ENCODE measurements at regions not wholly inside any gene's neighbourhood (a gene's known extent, or its start where the extent isn't known, plus 50 kb on each side); places are given as distances from the start of the nearest gene placed in this dataset.

DNA sequence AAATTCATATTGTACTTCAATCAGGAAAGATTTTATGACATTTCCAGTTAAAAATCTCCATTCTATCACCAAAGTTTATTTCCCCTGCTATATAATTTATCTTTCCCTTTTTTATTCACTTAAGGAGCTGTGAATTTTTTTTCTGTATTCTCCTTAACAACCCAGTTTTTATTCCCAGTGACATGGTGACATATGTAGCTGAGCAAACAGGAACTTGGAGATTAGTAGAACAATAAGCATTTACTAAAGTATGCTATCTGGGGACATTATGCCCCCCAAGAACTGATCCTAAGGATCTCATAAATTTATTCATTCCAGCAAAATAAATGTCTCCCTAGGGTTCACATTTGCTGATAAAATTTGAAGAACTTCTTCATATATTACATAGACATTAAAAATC is 1044.0 kb upstream of the CDH6 start:
- FAIRE-seq, result no peak
- Histone ChIP-seq H3K4me1 (ENCODE audit: control insufficient read depth, extremely low read depth, insufficient read depth, low read length) (no peaks in the 10 kb centered on the region), H3K36me3 (ENCODE audit: control insufficient read depth in 2 of 2, extremely low read depth in 1 of 2, insufficient read depth in 2 of 2, low read length in 2 of 2) (no peaks in the 10 kb centered on the region), H3K27me3 (ENCODE audit: control insufficient read depth in 2 of 2, insufficient read depth in 2 of 2, low read length in 2 of 2) (no peaks in the 10 kb centered on the region), H3K79me2 (ENCODE audit: control insufficient read depth, insufficient read depth, low read length) (no peaks in the 10 kb centered on the region), H3K9me1 (replicated peaks; ENCODE audit: control insufficient read depth, extremely low read depth, insufficient read depth, low read length) (no peaks in the 10 kb centered on the region), H3K9me3 (replicated peaks; ENCODE audit: control insufficient read depth, insufficient read depth, low read length) (peaks cover 4% of the 10 kb centered on the region), H3K27ac (ENCODE audit: insufficient read depth, low read depth, low read length) (no peak overlapping the region), H3K4me2 (ENCODE audit: insufficient read depth, low read length) (no peak overlapping the region), H2AFZ (ENCODE audit: low read depth, low read length) (no peak overlapping the region), H4K20me1 (replicated peaks; ENCODE audit: control insufficient read depth, extremely low read depth, insufficient read depth, low read length) (no peaks in the 10 kb centered on the region), H3K9ac (replicated peaks; ENCODE audit: extremely low read depth, insufficient read depth, low read length) (no peak overlapping the region), H3K4me3 (replicated peaks in 1 of 3; ENCODE audit: insufficient read depth in 1 of 3, low read depth in 1 of 3, low read length in 3 of 3) (no peak overlapping the region)
- TF ChIP-seq GATA2 (IDR thresholded peaks at IDR 0.05; ENCODE audit: insufficient read depth, insufficient read length, low read depth, low read length) (no peak), POLR2A (IDR thresholded peaks at IDR 0.05; ENCODE audit: low read depth, low read length) (no peak), POLR2AphosphoS5 (IDR thresholded peaks at IDR 0.05; ENCODE audit: insufficient read depth, low read depth, low read length) (no peak), JUN (IDR thresholded peaks at IDR 0.05; ENCODE audit: borderline replicate concordance, insufficient read depth, insufficient read length, low read depth) (no peak), MYC (IDR thresholded peaks at IDR 0.05; ENCODE audit: low read depth, low read length) (no peak), FOS (IDR thresholded peaks at IDR 0.05; ENCODE audit: borderline replicate concordance, insufficient read depth, low read length) (no peak), EZH2 (IDR thresholded peaks at IDR 0.05; ENCODE audit: borderline replicate concordance, low read depth, low read length, severe bottlenecking) (no peak)
- TF ChIP-seq, protein P1, sequence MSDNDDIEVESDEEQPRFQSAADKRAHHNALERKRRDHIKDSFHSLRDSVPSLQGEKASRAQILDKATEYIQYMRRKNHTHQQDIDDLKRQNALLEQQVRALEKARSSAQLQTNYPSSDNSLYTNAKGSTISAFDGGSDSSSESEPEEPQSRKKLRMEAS (IDR thresholded peaks at IDR 0.05; ENCODE audit: insufficient read depth, insufficient read length), result no peak
- TF ChIP-seq, protein P2, sequence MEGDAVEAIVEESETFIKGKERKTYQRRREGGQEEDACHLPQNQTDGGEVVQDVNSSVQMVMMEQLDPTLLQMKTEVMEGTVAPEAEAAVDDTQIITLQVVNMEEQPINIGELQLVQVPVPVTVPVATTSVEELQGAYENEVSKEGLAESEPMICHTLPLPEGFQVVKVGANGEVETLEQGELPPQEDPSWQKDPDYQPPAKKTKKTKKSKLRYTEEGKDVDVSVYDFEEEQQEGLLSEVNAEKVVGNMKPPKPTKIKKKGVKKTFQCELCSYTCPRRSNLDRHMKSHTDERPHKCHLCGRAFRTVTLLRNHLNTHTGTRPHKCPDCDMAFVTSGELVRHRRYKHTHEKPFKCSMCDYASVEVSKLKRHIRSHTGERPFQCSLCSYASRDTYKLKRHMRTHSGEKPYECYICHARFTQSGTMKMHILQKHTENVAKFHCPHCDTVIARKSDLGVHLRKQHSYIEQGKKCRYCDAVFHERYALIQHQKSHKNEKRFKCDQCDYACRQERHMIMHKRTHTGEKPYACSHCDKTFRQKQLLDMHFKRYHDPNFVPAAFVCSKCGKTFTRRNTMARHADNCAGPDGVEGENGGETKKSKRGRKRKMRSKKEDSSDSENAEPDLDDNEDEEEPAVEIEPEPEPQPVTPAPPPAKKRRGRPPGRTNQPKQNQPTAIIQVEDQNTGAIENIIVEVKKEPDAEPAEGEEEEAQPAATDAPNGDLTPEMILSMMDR (IDR thresholded peaks at IDR 0.05; ENCODE audit: extremely low read depth in 1 of 2, insufficient read depth in 1 of 2, low read depth in 1 of 2, low read length in 2 of 2), result no peak
- intact Hi-C loops (cut with micrococcal nuclease), result no loop called here
- ChIA-PET CTCF (no interaction called here), POLR2A (no interaction called here)
- dilution Hi-C loops (cut with MboI; ENCODE audit: extremely low pct_ligation_motif_present, low sequenced_read_pairs), result no loop called here
- no peak for DNase-seq (ENCODE audit: low read depth, low spot score)
- BruUV-seq (replicated peaks), result no TSS peak

Data from endothelial cell of umbilical vein (primary cell).